ENCODE measurements at regions not wholly inside any gene's neighbourhood (a gene's known extent, or its start where the extent isn't known, plus 50 kb on each side); places are given as distances from the start of the nearest gene placed in this dataset.

DNA sequence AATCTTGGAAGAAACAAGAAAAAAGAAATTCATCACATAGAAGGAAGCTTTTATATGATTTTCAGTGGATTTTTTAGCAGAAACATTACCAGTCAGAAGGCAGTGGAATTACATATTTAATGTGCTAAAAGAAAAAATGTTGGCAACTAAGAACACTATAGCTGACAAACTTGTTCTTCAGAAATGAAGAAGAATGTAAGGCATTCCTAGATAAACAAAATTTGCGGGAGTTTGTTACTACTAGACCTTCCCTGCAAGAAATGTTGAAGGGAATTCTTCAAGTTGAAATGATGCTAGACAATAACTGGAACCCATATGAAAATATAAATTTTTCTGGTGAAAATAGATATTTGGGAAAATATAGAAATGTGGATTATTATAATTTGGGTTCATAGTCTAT, 718.3 kb upstream of the GRAMD2B start:
- Histone ChIP-seq H3K4me1 (ENCODE audit: control insufficient read depth, insufficient read depth, low read length) (no peaks in the 10 kb centered on the region), H3K27ac (ENCODE audit: control insufficient read depth, insufficient read depth) (no peak overlapping the region), H3K4me3 (no peak overlapping the region), H3K9ac (ENCODE audit: control insufficient read depth, insufficient read depth, low read length) (no peak overlapping the region), H4K20me1 (ENCODE audit: control insufficient read depth, insufficient read depth) (no peaks in the 10 kb centered on the region), H3K36me3 (ENCODE audit: control insufficient read depth in 2 of 2, insufficient read depth in 2 of 2, low read length in 1 of 2) (no peaks in the 10 kb centered on the region), H3K27me3 (replicated peaks in 1 of 2; ENCODE audit: control insufficient read depth in 2 of 2, insufficient read depth in 2 of 2, low read length in 1 of 2) (no peaks in the 10 kb centered on the region), H2AFZ (ENCODE audit: control insufficient read depth, low read depth, low read length) (no peak overlapping the region), H3K9me3 (replicated peaks; ENCODE audit: control insufficient read depth, insufficient read depth, low read length) (no peaks in the 10 kb centered on the region), H3K79me2 (ENCODE audit: control insufficient read depth, insufficient read depth, low read length) (no peaks in the 10 kb centered on the region), H3K4me2 (ENCODE audit: control insufficient read depth, insufficient read depth) (no peak overlapping the region)
- intact Hi-C loops (cut with micrococcal nuclease; ENCODE audit: unreplicated experiment) (no loop called here), in situ Hi-C loops (cut with MboI) (no loop called here)
- ChIA-PET SMC1A (ENCODE audit: uncharacterized antibody, unreplicated experiment) (no interaction called here), CTCF (no interaction called here), POLR2A (no interaction called here), RAD21 (ENCODE audit: unreplicated experiment) (no interaction called here)
- no peak for ATAC-seq
- no peak for DNase-seq (ENCODE audit: low read depth, low spot score)
- TF ChIP-seq WRNIP1 (IDR thresholded peaks at IDR 0.05; ENCODE audit: borderline replicate concordance, low read depth, low read length) (no peak), EP300 (IDR thresholded peaks at IDR 0.05; ENCODE audit: borderline replicate concordance in 1 of 2, control insufficient read depth in 1 of 2, low read depth in 2 of 2, low read length in 2 of 2) (no peak), PAX5 (IDR thresholded peaks at IDR 0.05; ENCODE audit: borderline replicate concordance, low read depth, low read length) (no peak), ZNF217 (IDR thresholded peaks at IDR 0.05) (no peak), ZSCAN29 (IDR thresholded peaks at IDR 0.05) (no peak), NRF1 (conservative IDR thresholded peaks at IDR 0.05; ENCODE audit: low read depth, low read length) (no peak), NFXL1 (IDR thresholded peaks at IDR 0.05; ENCODE audit: borderline replicate concordance) (no peak), CREB1 (IDR thresholded peaks at IDR 0.05; ENCODE audit: low read depth) (no peak), JUNB (IDR thresholded peaks at IDR 0.05) (no peak), SUPT20H (IDR thresholded peaks at IDR 0.05; ENCODE audit: borderline replicate concordance, control insufficient read depth, low read depth, low read length) (no peak), CBX5 (IDR thresholded peaks at IDR 0.05; ENCODE audit: low read depth) (no peak), HDAC6 (IDR thresholded peaks at IDR 0.05; ENCODE audit: unreplicated experiment) (no peak), EZH2 (IDR thresholded peaks at IDR 0.05; ENCODE audit: borderline replicate concordance, control insufficient read depth, low read depth, low read length) (no peak), SMAD5 (IDR thresholded peaks at IDR 0.05; ENCODE audit: low read depth) (no peak), ZNF274 (IDR thresholded peaks at IDR 0.05; ENCODE audit: insufficient read depth, insufficient read length) (no peak)
- TF ChIP-seq, protein P1, sequence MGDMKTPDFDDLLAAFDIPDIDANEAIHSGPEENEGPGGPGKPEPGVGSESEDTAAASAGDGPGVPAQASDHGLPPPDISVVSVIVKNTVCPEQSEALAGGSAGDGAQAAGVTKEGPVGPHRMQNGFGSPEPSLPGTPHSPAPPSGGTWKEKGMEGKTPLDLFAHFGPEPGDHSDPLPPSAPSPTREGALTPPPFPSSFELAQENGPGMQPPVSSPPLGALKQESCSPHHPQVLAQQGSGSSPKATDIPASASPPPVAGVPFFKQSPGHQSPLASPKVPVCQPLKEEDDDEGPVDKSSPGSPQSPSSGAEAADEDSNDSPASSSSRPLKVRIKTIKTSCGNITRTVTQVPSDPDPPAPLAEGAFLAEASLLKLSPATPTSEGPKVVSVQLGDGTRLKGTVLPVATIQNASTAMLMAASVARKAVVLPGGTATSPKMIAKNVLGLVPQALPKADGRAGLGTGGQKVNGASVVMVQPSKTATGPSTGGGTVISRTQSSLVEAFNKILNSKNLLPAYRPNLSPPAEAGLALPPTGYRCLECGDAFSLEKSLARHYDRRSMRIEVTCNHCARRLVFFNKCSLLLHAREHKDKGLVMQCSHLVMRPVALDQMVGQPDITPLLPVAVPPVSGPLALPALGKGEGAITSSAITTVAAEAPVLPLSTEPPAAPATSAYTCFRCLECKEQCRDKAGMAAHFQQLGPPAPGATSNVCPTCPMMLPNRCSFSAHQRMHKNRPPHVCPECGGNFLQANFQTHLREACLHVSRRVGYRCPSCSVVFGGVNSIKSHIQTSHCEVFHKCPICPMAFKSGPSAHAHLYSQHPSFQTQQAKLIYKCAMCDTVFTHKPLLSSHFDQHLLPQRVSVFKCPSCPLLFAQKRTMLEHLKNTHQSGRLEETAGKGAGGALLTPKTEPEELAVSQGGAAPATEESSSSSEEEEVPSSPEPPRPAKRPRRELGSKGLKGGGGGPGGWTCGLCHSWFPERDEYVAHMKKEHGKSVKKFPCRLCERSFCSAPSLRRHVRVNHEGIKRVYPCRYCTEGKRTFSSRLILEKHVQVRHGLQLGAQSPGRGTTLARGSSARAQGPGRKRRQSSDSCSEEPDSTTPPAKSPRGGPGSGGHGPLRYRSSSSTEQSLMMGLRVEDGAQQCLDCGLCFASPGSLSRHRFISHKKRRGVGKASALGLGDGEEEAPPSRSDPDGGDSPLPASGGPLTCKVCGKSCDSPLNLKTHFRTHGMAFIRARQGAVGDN (IDR thresholded peaks at IDR 0.05): no peak
- TF ChIP-seq, protein P2, sequence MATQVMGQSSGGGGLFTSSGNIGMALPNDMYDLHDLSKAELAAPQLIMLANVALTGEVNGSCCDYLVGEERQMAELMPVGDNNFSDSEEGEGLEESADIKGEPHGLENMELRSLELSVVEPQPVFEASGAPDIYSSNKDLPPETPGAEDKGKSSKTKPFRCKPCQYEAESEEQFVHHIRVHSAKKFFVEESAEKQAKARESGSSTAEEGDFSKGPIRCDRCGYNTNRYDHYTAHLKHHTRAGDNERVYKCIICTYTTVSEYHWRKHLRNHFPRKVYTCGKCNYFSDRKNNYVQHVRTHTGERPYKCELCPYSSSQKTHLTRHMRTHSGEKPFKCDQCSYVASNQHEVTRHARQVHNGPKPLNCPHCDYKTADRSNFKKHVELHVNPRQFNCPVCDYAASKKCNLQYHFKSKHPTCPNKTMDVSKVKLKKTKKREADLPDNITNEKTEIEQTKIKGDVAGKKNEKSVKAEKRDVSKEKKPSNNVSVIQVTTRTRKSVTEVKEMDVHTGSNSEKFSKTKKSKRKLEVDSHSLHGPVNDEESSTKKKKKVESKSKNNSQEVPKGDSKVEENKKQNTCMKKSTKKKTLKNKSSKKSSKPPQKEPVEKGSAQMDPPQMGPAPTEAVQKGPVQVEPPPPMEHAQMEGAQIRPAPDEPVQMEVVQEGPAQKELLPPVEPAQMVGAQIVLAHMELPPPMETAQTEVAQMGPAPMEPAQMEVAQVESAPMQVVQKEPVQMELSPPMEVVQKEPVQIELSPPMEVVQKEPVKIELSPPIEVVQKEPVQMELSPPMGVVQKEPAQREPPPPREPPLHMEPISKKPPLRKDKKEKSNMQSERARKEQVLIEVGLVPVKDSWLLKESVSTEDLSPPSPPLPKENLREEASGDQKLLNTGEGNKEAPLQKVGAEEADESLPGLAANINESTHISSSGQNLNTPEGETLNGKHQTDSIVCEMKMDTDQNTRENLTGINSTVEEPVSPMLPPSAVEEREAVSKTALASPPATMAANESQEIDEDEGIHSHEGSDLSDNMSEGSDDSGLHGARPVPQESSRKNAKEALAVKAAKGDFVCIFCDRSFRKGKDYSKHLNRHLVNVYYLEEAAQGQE (IDR thresholded peaks at IDR 0.05; ENCODE audit: low read depth, low read length): no peak
- TF ChIP-seq, protein P3, sequence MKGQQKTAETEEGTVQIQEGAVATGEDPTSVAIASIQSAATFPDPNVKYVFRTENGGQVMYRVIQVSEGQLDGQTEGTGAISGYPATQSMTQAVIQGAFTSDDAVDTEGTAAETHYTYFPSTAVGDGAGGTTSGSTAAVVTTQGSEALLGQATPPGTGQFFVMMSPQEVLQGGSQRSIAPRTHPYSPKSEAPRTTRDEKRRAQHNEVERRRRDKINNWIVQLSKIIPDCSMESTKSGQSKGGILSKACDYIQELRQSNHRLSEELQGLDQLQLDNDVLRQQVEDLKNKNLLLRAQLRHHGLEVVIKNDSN (IDR thresholded peaks at IDR 0.05; ENCODE audit: borderline replicate concordance, extremely low read length, insufficient read depth, low read depth, low read length): no peak
- 23% methylated on average over 1 of the region's 1 CpG for WGBS (ENCODE audit: insufficient coverage, insufficient replicate concordance, low lambda C conversion rate, missing lambda C conversion rate)
- no TSS peak for BruUV-seq (replicated peaks)
- no peak for FAIRE-seq

Data from GM12878 (cell line).